ENCODE measurements at regions not wholly inside any gene's neighbourhood (a gene's known extent, or its start where the extent isn't known, plus 50 kb on each side); places are given as distances from the start of the nearest gene placed in this dataset.
"Not testable (repeated sequence)": the region's sequence is repeated elsewhere in the genome, so short reads cannot be mapped to it uniquely, and the experiment has no call there.

DNA sequence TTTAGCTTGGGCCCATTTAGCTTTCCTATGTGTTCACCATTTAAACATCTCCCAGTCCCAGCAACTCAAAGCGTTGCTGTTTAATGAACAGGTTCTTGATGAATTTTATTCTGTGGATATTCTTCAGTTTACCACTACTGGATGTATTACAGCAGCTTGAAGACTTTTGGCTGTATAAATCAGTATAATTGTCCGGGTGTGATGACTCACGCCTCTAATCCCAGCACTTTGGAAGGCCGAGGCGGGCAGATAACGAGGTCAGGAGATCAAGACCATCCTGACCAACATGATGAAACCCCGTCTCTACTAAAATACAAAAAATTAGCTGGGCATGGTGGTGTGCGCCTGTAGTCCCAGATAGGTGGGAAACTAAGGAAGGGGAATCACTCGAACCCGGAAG lies 1286.7 kb upstream of the EYS start:
- DNase-seq, result not testable (repeated sequence)

DNA sequence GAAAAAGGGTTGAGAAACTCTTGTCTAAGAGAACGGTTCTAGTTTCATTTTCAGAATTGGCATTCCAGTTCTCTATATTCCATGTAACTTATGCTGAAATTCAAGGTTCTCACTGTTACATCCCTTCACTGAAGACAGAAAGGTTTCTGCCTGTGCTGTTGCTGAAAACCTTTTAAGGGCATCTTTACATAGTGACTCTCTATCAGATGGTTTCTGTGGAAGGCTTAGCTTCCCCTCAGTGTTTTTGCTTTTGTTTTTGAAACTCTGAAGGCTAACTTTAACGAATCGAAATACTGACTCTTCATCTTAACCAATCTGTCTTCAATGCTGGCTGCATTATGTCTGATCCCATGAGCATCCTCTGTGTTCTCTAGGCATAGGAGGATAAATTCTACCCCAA lies 1286.2 kb upstream of the EYS start:
- no peak for DNase-seq

DNA sequence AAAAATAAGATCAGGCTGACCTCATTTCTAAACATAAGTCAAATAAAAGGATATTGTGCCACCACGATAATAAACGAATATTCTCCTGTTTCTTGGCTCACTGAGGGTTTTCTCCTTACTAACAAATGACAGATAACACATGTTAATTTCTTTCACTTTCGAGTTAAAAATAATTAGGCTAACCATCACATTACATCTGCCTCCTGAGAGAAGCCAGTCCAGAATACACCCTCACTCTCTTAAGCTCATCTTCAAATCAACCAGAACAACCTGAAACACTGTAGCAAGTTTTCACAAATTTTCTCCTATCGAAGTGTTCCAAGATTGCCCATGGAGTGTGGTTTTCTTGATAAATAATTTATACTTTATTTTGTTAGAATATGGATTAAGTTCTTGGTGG lies 1285.6 kb upstream of the EYS start:
- DNase-seq, result no peak

DNA sequence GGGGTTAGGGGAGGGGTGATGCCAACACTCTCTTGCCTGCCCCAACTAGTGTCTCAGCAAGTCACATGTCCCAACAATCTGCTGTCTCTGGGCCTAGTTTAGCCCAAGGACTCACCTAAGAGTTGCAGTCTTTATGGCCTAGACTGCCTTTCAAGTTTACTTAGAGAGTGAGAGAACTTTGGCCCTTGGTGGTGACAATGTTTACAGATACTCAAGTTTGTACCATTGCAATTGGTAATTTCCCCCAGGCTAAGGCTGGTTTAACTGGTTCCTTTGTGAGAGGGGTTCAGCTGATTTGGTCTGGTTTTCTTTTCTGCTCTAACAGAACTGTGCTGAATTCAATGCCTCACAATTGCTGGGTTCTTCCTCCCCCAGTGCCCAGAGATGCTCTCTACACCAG lies 1279.9 kb upstream of the EYS start:
- DNase-seq, result no peak

DNA sequence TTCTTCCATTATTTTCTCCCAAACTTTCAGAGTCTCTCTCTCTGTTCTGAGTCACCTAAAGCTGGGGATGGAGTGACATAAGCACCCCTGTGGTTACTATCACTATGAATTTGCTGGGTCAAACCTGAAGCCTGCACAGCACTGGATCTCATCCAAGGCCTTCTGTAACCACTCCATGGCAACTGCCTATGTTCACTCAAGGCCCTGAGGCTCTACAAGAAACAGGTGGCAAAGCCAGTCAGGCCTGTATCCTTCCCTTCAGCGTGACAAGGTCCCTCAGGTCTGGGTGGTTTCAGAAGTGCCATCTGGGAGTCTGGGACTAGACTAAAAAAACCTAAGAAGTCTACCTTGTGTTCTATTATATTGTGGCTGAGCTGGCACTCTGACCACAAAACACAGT lies 1278.8 kb upstream of the EYS start:
- DNase-seq, result no peak

DNA sequence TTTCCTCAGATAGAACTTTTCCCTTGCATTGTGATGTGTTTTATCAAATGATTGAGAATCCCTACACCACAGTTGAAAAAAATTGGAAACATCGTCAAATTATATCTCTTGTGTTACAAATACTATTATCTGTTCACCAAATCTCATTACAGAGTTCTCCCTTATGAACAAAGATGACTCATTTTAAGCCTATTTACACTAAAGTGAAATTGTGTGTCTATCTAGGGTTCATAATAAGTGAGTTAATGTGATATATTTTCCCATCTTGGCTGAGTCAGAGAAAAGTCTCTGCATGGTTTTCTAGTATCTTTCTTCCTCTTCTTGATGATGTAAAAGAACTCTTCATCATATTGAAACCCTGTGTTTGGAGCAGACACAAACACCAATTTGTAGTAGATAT lies 1263.3 kb upstream of the EYS start:
- no peak for DNase-seq

DNA sequence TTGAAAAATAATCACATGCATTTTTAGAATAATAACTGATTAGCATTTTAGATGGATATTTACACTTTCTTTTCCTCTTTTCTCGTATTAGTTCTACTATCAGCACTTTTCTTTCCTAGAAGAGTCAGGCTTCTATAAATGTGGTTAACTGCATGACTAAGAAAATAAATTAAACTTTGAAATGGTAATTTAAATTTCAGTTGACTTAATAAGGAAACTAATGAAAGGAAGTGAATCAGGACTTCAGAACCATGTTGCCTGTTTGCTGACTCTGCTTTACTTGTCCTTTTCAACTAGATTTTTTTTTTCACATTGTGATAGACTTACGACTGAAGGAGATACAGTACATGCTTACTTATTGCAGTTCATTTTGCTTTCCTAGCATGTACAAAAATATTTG lies 1258.2 kb upstream of the EYS start:
- DNase-seq, result no peak

DNA sequence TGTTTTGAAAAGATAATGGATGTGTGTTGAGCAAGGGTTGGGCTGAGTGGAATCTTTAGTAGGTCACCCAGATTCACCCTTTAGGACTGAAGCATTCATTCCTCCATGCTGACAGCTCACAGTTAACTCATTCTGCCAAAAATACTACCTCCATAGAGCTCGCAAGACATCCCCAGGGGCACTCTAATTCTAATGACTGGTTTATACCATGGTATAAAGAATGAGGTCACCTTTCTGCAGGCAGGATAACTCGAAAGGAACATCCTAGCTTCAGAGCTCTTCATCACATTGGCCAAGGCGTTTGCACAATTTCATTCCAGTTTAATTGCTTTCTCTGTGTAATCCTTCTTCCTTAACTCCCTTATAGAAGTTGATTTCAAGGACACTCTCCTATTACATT lies 1257.2 kb upstream of the EYS start:
- DNase-seq, result no peak

DNA sequence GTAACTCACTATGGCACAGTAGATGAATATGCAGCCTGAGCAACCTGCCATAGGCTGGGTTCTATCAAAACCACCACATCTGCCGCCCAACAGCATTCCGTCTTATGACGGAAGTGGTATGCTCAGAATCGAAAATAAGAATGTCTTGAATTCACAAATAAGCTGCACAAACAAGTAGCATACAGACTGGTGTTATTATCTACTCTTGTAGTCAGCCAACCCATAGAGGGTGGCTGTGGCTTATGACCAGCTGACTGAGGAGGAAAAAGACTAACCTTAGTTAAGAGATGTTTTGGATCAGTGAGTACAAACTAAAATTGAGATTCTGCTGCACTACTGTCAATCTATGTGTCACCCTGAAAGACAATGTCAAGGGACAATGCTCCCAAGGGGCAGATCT lies 1255.1 kb upstream of the EYS start:
- no peak for DNase-seq

DNA sequence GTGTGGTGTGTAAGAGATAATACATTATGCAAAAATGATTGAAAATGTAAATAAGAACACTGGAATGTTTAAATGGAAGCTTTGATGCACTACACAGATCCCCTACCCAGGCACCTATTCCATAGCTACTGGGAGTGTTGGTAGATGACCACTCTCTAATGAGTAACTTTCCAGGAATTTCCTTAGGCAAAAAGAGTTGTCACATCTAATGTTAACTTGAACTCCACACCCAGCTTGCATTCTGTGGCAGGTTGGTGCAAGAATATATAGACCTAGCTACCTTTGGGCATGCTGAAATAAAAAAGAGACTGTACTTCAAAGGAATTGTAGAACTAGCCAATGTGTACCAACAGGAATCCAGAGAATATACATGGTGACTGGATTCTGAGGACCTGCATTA lies 1254.2 kb upstream of the EYS start:
- DNase-seq, result no peak

DNA sequence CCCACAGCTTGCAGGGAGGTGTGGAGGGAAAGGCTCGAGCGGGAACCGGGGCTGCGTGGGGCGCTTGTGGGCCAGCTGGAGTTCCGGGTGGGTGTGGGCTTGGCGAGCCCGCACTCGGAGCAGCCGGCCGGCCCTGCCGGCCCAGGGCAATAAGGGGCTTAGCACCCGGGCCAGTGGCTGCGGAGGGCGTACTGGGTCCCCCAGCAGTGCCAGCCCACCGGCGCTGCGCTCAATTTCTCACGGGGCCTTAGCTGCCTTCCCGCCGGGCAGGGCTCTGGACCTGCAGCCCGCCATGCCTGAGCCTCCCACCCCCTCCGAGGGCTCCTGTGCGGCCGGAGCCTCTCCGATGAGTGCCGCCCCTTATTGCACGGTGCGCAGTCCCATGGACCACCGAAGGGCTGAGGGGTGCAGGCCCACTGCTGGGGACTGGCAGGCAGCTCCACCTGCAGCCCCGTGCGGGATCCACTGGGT lies 1242.2 kb upstream of the EYS start:
- no peak for DNase-seq

DNA sequence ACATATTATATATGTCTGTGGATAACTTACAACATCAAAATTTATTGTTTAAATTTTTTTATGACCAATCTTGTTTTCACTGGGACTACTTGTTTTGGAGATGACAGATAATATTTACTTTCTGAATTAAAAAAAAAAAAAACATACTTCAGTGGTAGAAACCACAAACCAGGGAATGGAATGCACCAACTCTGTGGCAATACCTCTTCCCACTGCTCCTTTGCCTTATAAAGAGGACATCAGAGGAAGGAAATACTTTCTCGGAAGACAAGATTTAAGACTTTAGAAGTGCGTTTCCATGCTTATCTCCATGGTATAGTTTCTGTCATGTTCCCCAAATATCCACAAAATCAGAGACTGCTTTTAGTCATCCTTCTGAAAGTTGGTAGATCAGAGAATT lies 1241.1 kb upstream of the EYS start:
- DNase-seq, result no peak

DNA sequence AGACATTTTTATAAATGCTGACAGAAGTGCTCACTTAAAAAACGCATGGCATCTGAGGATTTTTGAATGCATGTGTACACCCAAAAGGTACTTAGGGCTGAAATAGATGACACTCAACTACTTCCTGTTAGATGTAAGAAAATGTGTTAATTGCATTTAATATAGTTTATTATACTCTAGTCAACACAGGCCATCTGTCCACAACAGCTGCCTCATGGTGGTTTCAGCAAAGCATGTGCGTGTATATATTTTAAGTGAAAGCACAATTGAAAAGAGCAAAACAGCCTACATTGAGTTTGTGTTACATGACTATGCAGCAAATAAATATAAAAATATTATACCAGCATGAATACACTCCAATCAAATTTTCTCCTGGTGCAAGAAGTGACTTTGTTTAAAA lies 1233.0 kb upstream of the EYS start:
- DNase-seq, result no peak

DNA sequence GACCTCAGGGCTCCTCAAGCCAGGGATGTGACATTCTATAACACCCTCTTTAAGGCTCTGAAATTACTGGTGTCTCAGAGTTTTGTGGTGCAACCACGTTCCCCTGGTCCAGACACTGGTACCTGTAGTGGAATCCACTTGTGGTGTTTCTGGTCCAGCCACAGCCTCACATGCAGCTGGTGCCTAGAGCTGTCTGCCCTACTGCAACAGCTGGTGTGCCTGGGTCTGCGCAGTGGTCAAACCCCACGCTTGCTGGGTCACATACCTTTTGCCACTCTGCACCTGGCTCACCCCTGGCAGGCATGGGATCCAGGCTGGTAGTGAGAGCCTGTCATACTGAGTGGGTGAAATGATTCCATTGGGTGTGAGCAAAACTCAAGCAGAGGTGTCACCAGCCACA lies 1230.2 kb upstream of the EYS start:
- no peak for DNase-seq

DNA sequence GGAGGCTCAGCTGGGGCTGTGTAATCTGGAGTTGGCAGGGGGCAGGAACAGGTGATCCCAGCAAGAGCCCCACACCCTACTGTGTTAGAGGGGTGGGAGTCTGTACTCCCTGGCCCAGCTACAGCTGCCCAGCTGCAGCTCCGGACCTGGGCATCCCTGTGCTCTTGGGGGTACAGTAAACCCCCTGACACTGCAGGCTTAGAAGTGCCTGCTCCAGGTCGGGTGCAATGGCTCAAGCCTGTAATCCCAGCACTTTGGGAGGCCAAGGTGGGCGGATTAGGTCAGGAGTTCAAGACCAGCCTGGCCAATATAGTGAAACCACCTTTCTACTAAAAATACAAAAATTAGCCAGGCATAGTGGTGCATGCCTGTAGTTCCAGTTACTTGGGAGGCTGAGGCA lies 1228.6 kb upstream of the EYS start:
- DNase-seq, result no peak

DNA sequence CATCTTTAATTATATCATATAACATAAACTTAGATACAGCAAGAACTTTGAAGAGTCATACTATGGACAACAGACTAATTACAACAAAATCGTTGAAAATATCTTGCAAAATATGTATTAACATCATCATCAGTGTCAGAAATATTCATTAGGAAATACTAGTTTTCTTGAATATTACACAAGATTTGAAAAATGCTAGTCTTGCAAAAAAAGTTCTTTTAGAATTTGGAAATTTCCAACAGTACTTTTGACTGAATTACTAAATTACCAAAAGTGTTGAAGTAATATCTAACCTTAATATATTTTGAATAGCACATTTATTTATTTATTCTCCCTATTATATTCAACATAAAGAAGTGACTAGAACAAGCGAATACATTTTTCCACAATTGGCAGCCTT lies 1224.8 kb upstream of the EYS start:
- DNase-seq, result no peak

DNA sequence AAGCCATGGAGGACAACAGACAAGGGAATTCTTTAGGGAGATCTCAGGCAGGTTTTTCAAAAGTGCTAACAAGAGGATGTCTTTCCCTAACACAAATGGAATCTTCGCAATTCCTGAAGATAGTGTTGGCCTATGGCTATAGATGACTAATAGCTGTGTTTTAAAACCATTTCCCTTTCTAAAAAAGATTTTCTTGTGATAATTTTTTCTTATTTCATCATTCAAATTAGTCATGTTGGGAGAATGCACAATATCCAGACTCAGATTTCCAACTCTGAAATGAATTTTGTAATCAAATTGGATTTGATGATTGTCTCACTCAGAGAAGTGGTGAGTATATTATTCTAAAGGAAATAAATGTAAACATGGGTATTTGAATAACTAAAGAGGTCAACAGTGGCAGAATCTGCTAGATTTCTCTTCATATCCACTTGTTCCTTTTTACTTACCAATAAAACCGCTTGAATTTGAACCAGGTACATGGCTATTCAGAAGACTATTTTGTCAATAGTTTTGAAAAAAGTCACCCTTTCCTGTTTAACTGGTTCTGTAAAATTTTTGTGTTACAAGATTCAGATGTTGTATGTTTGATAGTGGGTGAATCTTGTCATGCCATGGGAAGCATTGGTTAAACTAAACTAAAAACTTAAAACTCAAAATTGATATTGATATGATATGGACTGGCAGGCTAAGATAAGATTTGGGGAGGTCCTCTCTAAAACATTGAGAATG lies 1223.7 kb upstream of the EYS start:
- DNase-seq, result no peak

DNA sequence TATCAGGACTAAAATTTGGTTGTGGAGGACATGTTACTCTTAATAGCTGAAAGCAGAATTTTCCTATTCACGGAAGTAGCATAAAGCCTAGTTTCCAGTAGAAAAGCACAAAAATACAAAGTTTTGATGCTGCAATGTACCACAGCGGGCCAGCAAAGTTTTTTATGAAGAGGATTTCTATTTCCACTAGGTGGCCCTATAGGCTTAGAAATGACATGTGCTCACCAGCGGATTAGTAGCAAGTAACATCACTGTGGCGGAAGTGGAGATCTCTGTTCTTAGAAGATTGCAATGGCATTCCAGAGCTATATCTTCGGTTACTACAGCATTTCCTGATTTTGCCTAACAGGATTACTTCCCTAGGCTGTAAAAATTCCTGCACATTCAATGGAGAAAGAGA lies 1219.0 kb upstream of the EYS start:
- no peak for DNase-seq

DNA sequence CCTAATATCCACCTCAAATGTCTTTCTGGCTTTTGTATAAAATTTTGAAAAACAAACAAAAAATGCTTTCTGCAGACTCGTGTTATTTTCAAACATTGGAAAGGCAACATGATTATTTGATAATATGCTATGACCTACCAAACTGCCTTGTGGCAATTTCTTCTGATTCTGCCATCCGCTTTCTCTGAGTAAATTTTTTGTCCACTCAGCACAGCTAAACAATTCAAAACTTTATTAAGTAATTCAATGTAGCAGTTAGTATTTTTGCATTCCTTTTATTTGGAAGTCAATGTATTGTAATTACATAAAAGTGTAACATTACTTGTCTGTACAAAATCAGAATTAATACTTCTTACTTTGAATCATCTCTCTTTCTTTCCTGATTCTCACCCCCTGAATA lies 1206.6 kb upstream of the EYS start:
- no peak for DNase-seq

DNA sequence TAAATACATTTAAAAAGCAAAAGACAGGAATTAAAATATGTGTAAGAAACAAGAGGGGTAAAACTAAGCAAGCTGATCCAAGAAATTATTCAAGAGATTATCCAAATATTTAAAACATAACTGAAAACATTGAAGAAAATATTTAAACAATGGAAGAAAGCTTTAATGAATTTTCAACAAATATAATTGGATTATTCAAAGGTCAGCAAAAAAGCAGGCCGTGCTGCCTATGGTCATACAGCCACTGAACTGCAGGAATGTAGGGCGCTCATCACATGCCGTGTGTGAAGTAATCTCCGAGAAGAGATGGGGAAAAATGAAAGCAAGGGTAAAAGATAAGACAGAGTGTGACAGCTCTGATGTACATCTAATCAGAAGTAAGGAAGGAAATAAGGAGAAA lies 1195.4 kb upstream of the EYS start:
- DNase-seq, result no peak

DNA sequence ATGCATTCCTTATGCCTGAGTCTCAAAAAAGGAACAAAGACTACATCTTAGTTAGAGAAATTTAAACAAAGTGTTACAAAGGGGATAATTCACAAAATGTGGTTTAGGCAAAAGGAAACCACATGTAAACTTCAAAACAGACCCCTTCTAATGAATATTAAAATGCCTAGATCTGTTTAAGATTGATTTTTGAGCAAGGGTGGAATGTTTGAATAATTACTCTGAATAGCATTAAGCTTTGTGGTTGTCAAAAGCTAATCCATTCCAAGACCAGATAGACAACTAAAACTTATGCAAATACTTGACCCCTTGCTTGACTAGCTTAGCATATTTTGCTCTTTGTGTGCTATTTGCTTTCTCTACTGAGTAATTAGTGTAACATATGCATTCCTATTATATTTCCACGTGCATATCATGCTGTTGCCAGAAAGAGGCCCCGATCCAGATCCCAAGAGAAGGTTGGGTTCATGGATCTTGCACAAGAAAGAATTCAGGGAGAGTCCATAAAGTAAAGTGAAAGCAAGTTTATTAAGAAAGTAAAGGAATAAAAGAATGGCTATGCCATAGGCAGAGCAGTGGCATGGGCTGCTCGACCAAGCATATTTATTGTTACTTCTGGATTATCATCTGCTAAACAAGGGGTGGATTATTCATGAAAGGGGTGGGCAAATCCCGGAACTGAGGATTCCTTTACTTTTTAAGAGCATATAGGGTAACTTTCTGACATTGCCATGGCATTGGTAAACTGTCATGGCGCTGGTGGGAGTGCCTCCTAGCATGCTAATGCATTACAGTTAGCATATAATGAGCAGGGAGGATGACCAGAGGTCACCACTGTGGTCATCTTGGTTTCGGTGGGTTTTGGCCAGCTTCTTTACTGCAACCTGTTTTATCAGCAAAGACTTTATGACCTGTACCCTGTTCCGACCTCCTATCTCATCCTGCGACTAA lies 1193.4 kb upstream of the EYS start:
- DNase-seq, result no peak

DNA sequence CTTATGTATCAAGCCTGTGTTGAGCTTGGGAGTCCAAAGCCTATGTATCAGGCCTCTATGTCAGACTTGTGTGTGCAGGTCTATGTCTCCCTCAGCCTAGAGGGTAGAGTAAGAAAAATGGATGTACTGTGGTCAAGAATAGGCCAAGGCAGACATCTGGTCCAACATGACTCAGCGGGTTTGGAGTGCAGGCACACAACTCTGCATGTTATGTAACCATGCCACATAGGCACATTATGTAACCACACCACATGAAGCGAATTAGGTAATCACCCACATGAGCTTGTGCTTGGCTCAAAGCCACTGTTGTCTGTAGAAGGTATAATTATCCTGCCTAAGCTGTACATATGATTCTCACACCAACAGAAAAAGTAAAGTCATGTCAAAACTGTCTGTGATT lies 1190.5 kb upstream of the EYS start:
- DNase-seq, result no peak

DNA sequence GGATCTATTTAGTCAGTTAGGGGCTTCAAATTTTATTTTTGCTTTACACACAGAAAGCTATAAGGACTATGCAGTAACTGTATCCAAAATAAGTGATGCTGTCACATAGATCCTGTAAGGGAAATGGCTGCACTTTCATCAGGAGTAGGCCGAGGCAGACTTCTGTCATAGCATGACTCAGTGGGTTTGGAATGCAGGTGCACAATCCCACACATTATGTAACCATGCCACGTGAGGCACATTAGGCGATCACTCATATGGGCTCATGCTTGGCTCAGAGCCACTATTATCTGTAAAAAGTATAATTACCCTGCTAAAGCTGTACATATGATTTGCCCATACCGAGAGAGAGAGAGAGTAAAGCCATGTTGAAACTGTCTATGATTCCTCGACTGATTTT lies 1189.4 kb upstream of the EYS start:
- DNase-seq, result no peak

DNA sequence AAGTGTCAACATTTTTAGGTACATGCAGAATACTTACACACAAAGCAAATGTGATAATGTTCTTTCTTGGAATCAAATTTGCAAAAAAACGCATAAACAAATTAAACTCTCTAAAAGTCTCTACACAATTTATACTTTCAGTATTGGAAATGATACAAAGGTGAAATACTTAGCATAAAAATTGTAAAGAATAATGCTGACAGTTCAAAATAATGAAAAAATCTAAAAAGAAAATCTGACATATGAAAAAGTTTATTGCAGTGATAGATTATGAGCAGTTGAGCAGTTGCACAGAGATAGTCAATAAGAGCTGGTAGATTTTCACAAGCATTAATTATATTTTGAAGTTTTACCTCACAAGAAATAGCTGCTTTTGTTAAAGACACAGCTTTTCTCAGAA lies 1176.4 kb upstream of the EYS start:
- DNase-seq, result no peak

DNA sequence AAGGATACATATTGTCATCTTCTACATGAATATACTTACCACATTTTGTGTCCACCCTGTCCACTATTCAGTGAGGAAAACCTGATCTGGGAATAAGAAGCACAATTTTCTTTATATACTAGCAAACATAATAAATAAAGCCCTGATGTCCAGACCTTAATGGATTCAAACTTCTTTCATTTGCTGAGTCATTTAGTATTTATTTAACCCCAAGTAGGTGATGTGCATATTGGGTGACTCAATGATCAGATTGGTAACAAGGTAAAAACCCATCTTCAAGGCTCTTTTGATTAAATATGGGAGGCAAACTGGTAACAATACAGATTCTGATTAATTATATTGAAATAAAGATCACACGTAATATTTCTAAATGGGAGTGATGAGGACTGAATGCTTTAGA lies 1159.8 kb upstream of the EYS start:
- no peak for DNase-seq
